HepG2 (cell line): ENCODE measurements at regions not wholly inside any gene's neighbourhood (a gene's known extent, or its start where the extent isn't known, plus 50 kb on each side); places are given as distances from the start of the nearest gene placed in this dataset.

Experiments used
- ADNP ChIP-seq: sonication (generic); formaldehyde crosslinking; IDR thresholded peaks from 2 replicates; pipeline ENCODE4 v1.4.0; 2020; ENCODE audit warnings: missing genetic modification reagents
- HES4 ChIP-seq: sonication (generic); formaldehyde crosslinking; IDR thresholded peaks from 2 replicates; pipeline ENCODE4 v1.9.0; 2021; ENCODE audit warnings: mild to moderate bottlenecking, missing genetic modification reagents, borderline replicate concordance
- JUND ChIP-seq: sonication (generic); formaldehyde crosslinking; IDR thresholded peaks from 2 replicates; pipeline ENCODE4 v1.8.0; 2022; ENCODE audit warnings: mild to moderate bottlenecking, missing genetic modification reagents
- ZBTB8A ChIP-seq: sonication (generic); formaldehyde crosslinking; IDR thresholded peaks from 2 replicates; pipeline ENCODE4 v1.4.0; 2020; ENCODE audit warnings: mild to moderate bottlenecking, low read depth, missing genetic modification reagents, borderline replicate concordance

DNA sequence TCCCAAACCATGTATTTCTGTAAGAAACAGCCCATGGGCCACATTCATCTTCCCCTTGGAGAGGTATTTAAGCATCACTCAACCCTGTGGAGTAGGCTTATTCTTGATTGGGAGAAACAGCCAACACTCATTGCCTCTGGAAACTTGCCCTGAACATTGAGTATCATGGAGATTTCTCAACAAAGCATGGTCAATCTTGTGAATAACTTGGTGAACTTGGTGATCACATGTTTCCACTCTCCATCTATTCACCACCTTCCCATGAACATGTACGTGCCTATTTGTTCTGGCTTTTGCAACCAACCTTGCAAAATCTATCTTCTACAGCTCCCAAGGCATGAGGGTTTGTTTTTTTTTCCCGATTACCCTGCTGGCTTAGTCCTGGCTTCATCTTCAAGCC, 163.2 kb downstream of the PAH start:
- TF ChIP-seq ADNP (CRISPR knock-in tag), result no peak
- no peak for TF ChIP-seq HES4 (CRISPR knock-in tag)
- TF ChIP-seq JUND (CRISPR knock-in tag), result no peak
- no peak for TF ChIP-seq ZBTB8A (CRISPR knock-in tag)
